Fibroblast of the aortic adventitia (primary cell): ENCODE measurements at regions not wholly inside any gene's neighbourhood (a gene's known extent, or its start where the extent isn't known, plus 50 kb on each side); places are given as distances from the start of the nearest gene placed in this dataset.
"Not testable (repeated sequence)": the region's sequence is repeated elsewhere in the genome, so short reads cannot be mapped to it uniquely, and the experiment has no call there.

Source experiments
- DNase-seq: peaks from one replicate; pipeline ENCODE4 v3.0.0-alpha.2; 2010; ENCODE audit warnings: low read depth
- H3K4me3 ChIP-seq: 2 replicates; pipeline ENCODE4 v1.5.1; 2011; ENCODE audit warnings: low read depth, mild to moderate bottlenecking, control low read depth, low read length, moderate library complexity
- CTCF ChIP-seq: IDR thresholded peaks from 2 replicates; pipeline ENCODE4 v1.5.1; 2011; ENCODE audit warnings: mild to moderate bottlenecking, low read length, control low read depth, inconsistent platforms; ENCODE audit not compliant: insufficient read depth

GRCh38 chr5:25701936-25702335, 1057.2 kb upstream of the CDH10 start:
- DNase-seq, result no peak
- no peak for TF ChIP-seq CTCF
- no peak overlapping the region for H3K4me3 ChIP-seq

- DNase-seq, result no peak
- no peak for TF ChIP-seq CTCF
- no peak overlapping the region for H3K4me3 ChIP-seq
These were observed 1050.0 kb upstream of the CDH10 start for GRCh38 chr5:25694801-25695200.

GRCh38 chr5:25688156-25688555, 1043.4 kb upstream of the CDH10 start:
- no peak overlapping the region for H3K4me3 ChIP-seq
- TF ChIP-seq CTCF, result no peak

GRCh38 chr5:25669645-25670401, 1025.0 kb upstream of the CDH10 start:
- TF ChIP-seq CTCF, result no peak
- H3K4me3 ChIP-seq, result no peak overlapping the region
- DNase-seq, result no peak

More at GRCh38 chr5:25688156-25688555, 1043.4 kb upstream of the CDH10 start:
- DNase-seq, result no peak

GRCh38 chr5:25662610-25663009, 1017.8 kb upstream of the CDH10 start:
- TF ChIP-seq CTCF, result no peak
- H3K4me3 ChIP-seq, result no peak overlapping the region
- DNase-seq, result no peak

- DNase-seq, H3K4me3 ChIP-seq: not testable (repeated sequence)
These were observed 1005.5 kb upstream of the CDH10 start for GRCh38 chr5:25650316-25650715.

- TF ChIP-seq CTCF, result no peak
- H3K4me3 ChIP-seq, result no peak overlapping the region
- no peak for DNase-seq
These were observed 1005.0 kb upstream of the CDH10 start for GRCh38 chr5:25649628-25650265.
